ENCODE measurements at regions not wholly inside any gene's neighbourhood (a gene's known extent, or its start where the extent isn't known, plus 50 kb on each side); places are given as distances from the start of the nearest gene placed in this dataset.
A peak's percentile ranks its signal among the peaks of the same experiment; 100 is the strongest.

DNA sequence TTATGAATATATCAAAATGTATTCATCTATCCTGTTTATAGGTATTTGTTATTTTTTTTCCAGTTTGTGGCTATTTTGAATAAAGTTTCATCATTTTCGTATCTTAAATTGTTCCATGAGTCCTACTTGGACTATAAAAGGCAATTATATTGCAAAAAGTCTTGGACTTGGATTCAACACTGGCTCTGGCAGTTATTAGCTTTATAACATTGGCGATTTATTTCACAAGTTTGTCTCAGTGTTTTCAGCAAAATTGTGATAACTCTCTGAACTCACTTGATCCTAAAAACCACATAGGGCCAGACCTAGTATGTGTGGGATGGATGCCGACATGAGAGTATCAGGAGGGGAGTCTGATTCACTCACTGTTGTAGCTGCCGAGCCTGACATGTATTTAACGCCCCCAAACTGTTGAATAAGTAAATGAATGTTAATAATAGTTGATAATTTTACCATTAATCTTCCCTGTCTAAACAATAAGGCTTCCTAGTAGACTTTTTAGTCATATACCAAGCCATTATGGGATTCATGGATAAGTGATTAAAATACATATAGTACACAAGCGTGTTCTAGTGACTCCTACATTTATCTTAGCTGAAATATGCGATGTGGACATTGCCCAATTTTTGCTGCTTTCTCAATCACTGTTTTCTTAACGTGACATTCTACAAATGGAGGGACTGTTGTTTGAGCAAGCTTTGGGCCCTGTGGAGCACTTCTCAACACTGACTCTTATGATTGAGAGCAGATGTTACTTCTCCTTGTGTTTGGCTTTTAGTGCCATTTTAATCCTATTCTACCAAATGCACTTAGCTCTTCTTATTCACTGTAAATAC lies 907.6 kb downstream of the EPHA4 start:
- Histone ChIP-seq H3K9ac (no peak overlapping the region), H3K4me3 (no peak overlapping the region), H3F3A (ENCODE audit: insufficient read depth) (0 out of 2 replicates have a peak, but pooled peaks cover 12% of the 10 kb centered on the region), H3K27ac (no peak overlapping the region), H3K27me3 (replicated peaks; ENCODE audit: insufficient read depth) (no peaks in the 10 kb centered on the region), H3K9me3 (ENCODE audit: low read depth) (no peaks in the 10 kb centered on the region), H4K20me1 (ENCODE audit: insufficient read depth) (no peaks in the 10 kb centered on the region), H3K4me2 (ENCODE audit: unreplicated experiment) (peak overlapping the region; percentile 22), H3K36me3 (ENCODE audit: low read depth) (no peaks in the 10 kb centered on the region), H3K79me2 (ENCODE audit: insufficient read depth) (no peaks in the 10 kb centered on the region), H3K4me1 (ENCODE audit: insufficient read depth) (peaks cover 4% of the 10 kb centered on the region; the same call in 1 of the 2 replicates), H2AFZ (peak overlapping the region; percentile 14; the same call in 1 of the 2 replicates), H3K9me2 (ENCODE audit: insufficient read depth) (no peaks in the 10 kb centered on the region)
- no peak for TF ChIP-seq EZH2phosphoT487 (IDR thresholded peaks at IDR 0.05; ENCODE audit: insufficient read depth, low read depth)
- TF ChIP-seq EZH2 (IDR thresholded peaks at IDR 0.05; ENCODE audit: insufficient read depth, poor library complexity, severe bottlenecking), result no peak
- in situ Hi-C loops (cut with MboI), result no loop called here
- peak; percentile 70 for DNase-seq
- 6 to 11% methylated on average over 8 of the region's 8 CpGs for WGBS, 2 experiments (ENCODE audit: low coverage in 1 of 2, low lambda C conversion rate in 2 of 2, missing lambda C conversion rate in 2 of 2)

GRCh38 chr2:220665108-220665471 lies 907.0 kb downstream of the EPHA4 start:
- no peak for DNase-seq
- Histone ChIP-seq H3K27me3 (replicated peaks; ENCODE audit: insufficient read depth) (no peaks in the 10 kb centered on the region), H3K27ac (no peak overlapping the region), H3K4me3 (no peak overlapping the region), H3K36me3 (ENCODE audit: low read depth) (no peaks in the 10 kb centered on the region), H4K20me1 (ENCODE audit: insufficient read depth) (no peaks in the 10 kb centered on the region), H3K9me3 (ENCODE audit: low read depth) (no peaks in the 10 kb centered on the region), H3K4me1 (ENCODE audit: insufficient read depth) (peaks cover 4% of the 10 kb centered on the region; the same call in 1 of the 2 replicates), H3K9me2 (ENCODE audit: insufficient read depth) (no peaks in the 10 kb centered on the region), H3F3A (ENCODE audit: insufficient read depth) (0 out of 2 replicates have a peak, but pooled peaks cover 12% of the 10 kb centered on the region), H3K9ac (no peak overlapping the region), H3K4me2 (ENCODE audit: unreplicated experiment) (peak overlapping the region; percentile 22), H3K79me2 (ENCODE audit: insufficient read depth) (no peaks in the 10 kb centered on the region), H2AFZ (peak overlapping the region; percentile 14; the same call in 1 of the 2 replicates)
- WGBS, 2 experiments (ENCODE audit: low coverage in 1 of 2, low lambda C conversion rate in 2 of 2, missing lambda C conversion rate in 2 of 2), result 45 to 64% methylated on average over 3 of the region's 3 CpGs
- in situ Hi-C loops (cut with MboI), result no loop called here
- TF ChIP-seq EZH2 (IDR thresholded peaks at IDR 0.05; ENCODE audit: insufficient read depth, poor library complexity, severe bottlenecking) (no peak), EZH2phosphoT487 (IDR thresholded peaks at IDR 0.05; ENCODE audit: insufficient read depth, low read depth) (no peak)

DNA sequence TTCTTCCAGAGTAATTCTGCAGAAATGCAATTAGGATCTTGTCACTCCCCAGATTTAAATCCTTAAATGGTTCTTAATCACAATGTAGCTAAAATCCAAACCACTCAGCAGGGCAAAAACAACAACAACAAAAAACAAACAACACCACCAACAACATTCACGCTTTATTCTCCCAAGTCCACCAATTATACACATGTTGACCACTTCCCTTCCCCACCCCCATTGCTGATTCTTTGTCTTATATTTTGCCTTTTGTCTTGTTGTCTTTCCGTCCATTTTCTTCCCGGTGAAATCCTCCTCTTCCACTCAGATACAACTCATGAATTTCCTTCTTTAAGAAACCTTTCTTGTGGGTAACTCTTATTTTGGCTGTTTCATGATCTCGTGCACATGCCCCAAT lies 902.8 kb downstream of the EPHA4 start:
- no peak overlapping the region for H3K9ac ChIP-seq
- no peaks in the 10 kb centered on the region for H3K36me3 ChIP-seq (ENCODE audit: low read depth)
- H3F3A ChIP-seq (ENCODE audit: insufficient read depth), result 0 out of 2 replicates have a peak, but pooled peaks cover 11% of the 10 kb centered on the region
- 48 to 55% methylated on average over 4 of the region's 4 CpGs for WGBS, 2 experiments (ENCODE audit: low coverage in 1 of 2, low lambda C conversion rate in 2 of 2, missing lambda C conversion rate in 2 of 2)
- in situ Hi-C loops (cut with MboI), result no loop called here
- H4K20me1 ChIP-seq (ENCODE audit: insufficient read depth), result no peaks in the 10 kb centered on the region
- H3K27me3 ChIP-seq (replicated peaks; ENCODE audit: insufficient read depth), result no peaks in the 10 kb centered on the region
- no peaks in the 10 kb centered on the region for H3K9me3 ChIP-seq (ENCODE audit: low read depth)
- no peaks in the 10 kb centered on the region for H3K9me2 ChIP-seq (ENCODE audit: insufficient read depth)
- no peak overlapping the region for H3K4me3 ChIP-seq
- no peak overlapping the region for H3K27ac ChIP-seq
- H2AFZ ChIP-seq, result no peak overlapping the region
- H3K4me2 ChIP-seq (ENCODE audit: unreplicated experiment), result no peak overlapping the region
- no peak for DNase-seq
- TF ChIP-seq EZH2phosphoT487 (IDR thresholded peaks at IDR 0.05; ENCODE audit: insufficient read depth, low read depth) (no peak), EZH2 (IDR thresholded peaks at IDR 0.05; ENCODE audit: insufficient read depth, poor library complexity, severe bottlenecking) (no peak)
- no peaks in the 10 kb centered on the region for H3K79me2 ChIP-seq (ENCODE audit: insufficient read depth)
- H3K4me1 ChIP-seq (ENCODE audit: insufficient read depth), result peaks cover 4% of the 10 kb centered on the region; the same call in 1 of the 2 replicates

DNA sequence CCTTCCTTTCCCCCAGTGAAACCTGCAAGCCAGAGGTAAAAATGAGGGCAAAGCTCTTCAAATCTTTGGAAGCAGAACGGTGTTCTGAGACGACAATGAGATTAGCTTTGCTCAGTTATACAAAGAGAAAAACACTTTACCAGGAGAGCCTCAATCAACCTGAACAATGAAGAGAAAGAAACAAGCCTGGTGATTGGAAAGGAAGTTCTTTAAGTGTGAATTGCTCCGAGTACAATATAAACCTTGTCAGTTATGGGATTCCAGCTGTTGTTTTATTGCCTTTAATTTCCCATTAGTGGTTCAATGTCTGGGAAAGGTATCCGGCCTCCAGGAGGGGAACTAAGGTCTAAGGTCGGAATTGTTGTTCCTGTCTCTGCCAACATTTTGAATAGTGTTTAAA lies 901.6 kb downstream of the EPHA4 start:
- in situ Hi-C loops (cut with MboI), result no loop called here
- Histone ChIP-seq H3K9ac (no peak overlapping the region), H3K9me3 (ENCODE audit: low read depth) (no peaks in the 10 kb centered on the region), H3K27ac (no peak overlapping the region), H3K9me2 (ENCODE audit: insufficient read depth) (no peaks in the 10 kb centered on the region), H3K36me3 (ENCODE audit: low read depth) (no peaks in the 10 kb centered on the region), H3K4me2 (ENCODE audit: unreplicated experiment) (no peak overlapping the region), H4K20me1 (ENCODE audit: insufficient read depth) (no peaks in the 10 kb centered on the region), H3F3A (ENCODE audit: insufficient read depth) (no peaks in the 10 kb centered on the region), H2AFZ (peak overlapping the region; percentile 36; the same call in 1 of the 2 replicates), H3K79me2 (ENCODE audit: insufficient read depth) (no peaks in the 10 kb centered on the region), H3K27me3 (replicated peaks; ENCODE audit: insufficient read depth) (no peaks in the 10 kb centered on the region), H3K4me3 (no peak overlapping the region), H3K4me1 (ENCODE audit: insufficient read depth) (no peaks in the 10 kb centered on the region)
- TF ChIP-seq EZH2phosphoT487 (IDR thresholded peaks at IDR 0.05; ENCODE audit: insufficient read depth, low read depth), result no peak
- no peak for TF ChIP-seq EZH2 (IDR thresholded peaks at IDR 0.05; ENCODE audit: insufficient read depth, poor library complexity, severe bottlenecking)
- DNase-seq, result no peak
- WGBS, 2 experiments (ENCODE audit: low coverage in 1 of 2, low lambda C conversion rate in 2 of 2, missing lambda C conversion rate in 2 of 2), result 29 to 38% methylated on average over 5 of the region's 5 CpGs
